ENCODE measurements at regions not wholly inside any gene's neighbourhood (a gene's known extent, or its start where the extent isn't known, plus 50 kb on each side); places are given as distances from the start of the nearest gene placed in this dataset.

GRCh38 chr10:76686201-76686600 lies 951.4 kb downstream of the KCNMA1 start:
- H3K27ac Mint-ChIP-seq: no peak overlapping the region
- DNase-seq (no peak), ATAC-seq (no peak)
- H3K27me3 Mint-ChIP-seq: no peaks in the 10 kb centered on the region
- H3K36me3 Mint-ChIP-seq (ENCODE audit: low read depth): no peaks in the 10 kb centered on the region
- POLR2A ChIA-PET: no interaction called here
- no peak overlapping the region for H3K4me3 Mint-ChIP-seq
- peaks cover 8% of the 10 kb centered on the region for H3K9me3 Mint-ChIP-seq (ENCODE audit: low read depth)
- CTCF ChIA-PET: no interaction called here
- intact Hi-C loops (cut with DNase I, micrococcal nuclease): no loop called here
- H3K4me1 Mint-ChIP-seq: no peaks in the 10 kb centered on the region

GRCh38 chr10:76684968-76685367 lies 952.6 kb downstream of the KCNMA1 start:
- Mint-ChIP-seq H3K4me3 (no peak overlapping the region), H3K4me1 (no peaks in the 10 kb centered on the region), H3K36me3 (ENCODE audit: low read depth) (no peaks in the 10 kb centered on the region), H3K27ac (no peak overlapping the region), H3K27me3 (no peaks in the 10 kb centered on the region), H3K9me3 (ENCODE audit: low read depth) (peaks cover 6% of the 10 kb centered on the region)
- ATAC-seq (no peak), DNase-seq (no peak)
- ChIA-PET CTCF (no interaction called here), POLR2A (no interaction called here)
- intact Hi-C loops (cut with DNase I, micrococcal nuclease): no loop called here

- POLR2A ChIA-PET: no interaction called here
- CTCF ChIA-PET: no interaction called here
- Mint-ChIP-seq H3K4me3 (no peak overlapping the region), H3K27me3 (peaks cover 3% of the 10 kb centered on the region), H3K27ac (no peak overlapping the region), H3K36me3 (ENCODE audit: low read depth) (no peaks in the 10 kb centered on the region), H3K9me3 (ENCODE audit: low read depth) (peaks cover 2% of the 10 kb centered on the region), H3K4me1 (no peaks in the 10 kb centered on the region)
- intact Hi-C loops (cut with DNase I, micrococcal nuclease): no loop called here
- no peak for ATAC-seq
- DNase-seq: no peak
Observed at GRCh38 chr10:76681153-76681552, 956.5 kb downstream of the KCNMA1 start.

- Mint-ChIP-seq H3K36me3 (ENCODE audit: low read depth) (no peaks in the 10 kb centered on the region), H3K4me1 (no peaks in the 10 kb centered on the region), H3K9me3 (ENCODE audit: low read depth) (peaks cover 2% of the 10 kb centered on the region), H3K27ac (no peak overlapping the region), H3K4me3 (no peak overlapping the region), H3K27me3 (peaks cover 3% of the 10 kb centered on the region)
- intact Hi-C loops (cut with DNase I, micrococcal nuclease): no loop called here
- ChIA-PET CTCF (no interaction called here), POLR2A (no interaction called here)
- no peak for DNase-seq
- no peak for ATAC-seq
Observed at GRCh38 chr10:76679030-76679429, 958.6 kb downstream of the KCNMA1 start.

- H3K27me3 Mint-ChIP-seq: peaks cover 3% of the 10 kb centered on the region
- DNase-seq: no peak
- ATAC-seq: no peak
- H3K4me1 Mint-ChIP-seq: no peaks in the 10 kb centered on the region
- ChIA-PET POLR2A (interaction anchor here (0.5 kb wide), 1 partner anchor 8 kb away, joined by 3 read pairs; no protein-coding TSS in a partner anchor), CTCF (no interaction called here)
- no peaks in the 10 kb centered on the region for H3K36me3 Mint-ChIP-seq (ENCODE audit: low read depth)
- no peak overlapping the region for H3K4me3 Mint-ChIP-seq
- intact Hi-C loops (cut with DNase I, micrococcal nuclease): no loop called here
- peaks cover 2% of the 10 kb centered on the region for H3K9me3 Mint-ChIP-seq (ENCODE audit: low read depth)
- no peak overlapping the region for H3K27ac Mint-ChIP-seq
Observed at GRCh38 chr10:76675951-76676587, 961.5 kb downstream of the KCNMA1 start.

- DNase-seq (no peak), ATAC-seq (no peak)
- POLR2A ChIA-PET: no interaction called here
- Mint-ChIP-seq H3K27ac (no peak overlapping the region), H3K4me3 (no peak overlapping the region), H3K27me3 (peaks cover 3% of the 10 kb centered on the region), H3K36me3 (ENCODE audit: low read depth) (no peaks in the 10 kb centered on the region), H3K4me1 (no peaks in the 10 kb centered on the region), H3K9me3 (ENCODE audit: low read depth) (peaks cover 2% of the 10 kb centered on the region)
- intact Hi-C loops (cut with DNase I, micrococcal nuclease): no loop called here
- CTCF ChIA-PET: no interaction called here
Observed at GRCh38 chr10:76675561-76675950, 962.1 kb downstream of the KCNMA1 start.

- POLR2A ChIA-PET: interaction anchor here (0.7 kb wide), 1 partner anchor 9 kb away, joined by 3 read pairs; no protein-coding TSS in a partner anchor
- H3K36me3 Mint-ChIP-seq (ENCODE audit: low read depth): no peaks in the 10 kb centered on the region
- ATAC-seq: no peak
- DNase-seq: no peak
- H3K4me1 Mint-ChIP-seq: no peaks in the 10 kb centered on the region
- H3K9me3 Mint-ChIP-seq (ENCODE audit: low read depth): no peaks in the 10 kb centered on the region
- no peak overlapping the region for H3K4me3 Mint-ChIP-seq
- no peak overlapping the region for H3K27ac Mint-ChIP-seq
- CTCF ChIA-PET: no interaction called here
- intact Hi-C loops (cut with DNase I, micrococcal nuclease): no loop called here
- H3K27me3 Mint-ChIP-seq: peaks cover 2% of the 10 kb centered on the region
Observed at GRCh38 chr10:76667408-76668370, 969.9 kb downstream of the KCNMA1 start.

GRCh38 chr10:76666891-76667290 lies 970.7 kb downstream of the KCNMA1 start:
- DNase-seq (no peak), ATAC-seq (no peak)
- no peaks in the 10 kb centered on the region for H3K36me3 Mint-ChIP-seq (ENCODE audit: low read depth)
- peaks cover 2% of the 10 kb centered on the region for H3K27me3 Mint-ChIP-seq
- ChIA-PET CTCF (no interaction called here), POLR2A (no interaction called here)
- no peaks in the 10 kb centered on the region for H3K4me1 Mint-ChIP-seq
- intact Hi-C loops (cut with DNase I, micrococcal nuclease): no loop called here
- no peak overlapping the region for H3K27ac Mint-ChIP-seq
- no peaks in the 10 kb centered on the region for H3K9me3 Mint-ChIP-seq (ENCODE audit: low read depth)
- H3K4me3 Mint-ChIP-seq: no peak overlapping the region

- H3K27me3 Mint-ChIP-seq: peaks cover 2% of the 10 kb centered on the region
- no peak overlapping the region for H3K4me3 Mint-ChIP-seq
- no peak for ATAC-seq
- intact Hi-C loops (cut with DNase I, micrococcal nuclease): no loop called here
- no peak for DNase-seq
- no peaks in the 10 kb centered on the region for H3K4me1 Mint-ChIP-seq
- H3K27ac Mint-ChIP-seq: no peak overlapping the region
- no peaks in the 10 kb centered on the region for H3K36me3 Mint-ChIP-seq (ENCODE audit: low read depth)
- CTCF ChIA-PET: no interaction called here
- H3K9me3 Mint-ChIP-seq (ENCODE audit: low read depth): peaks cover 1% of the 10 kb centered on the region
- POLR2A ChIA-PET: no interaction called here
Observed at GRCh38 chr10:76665029-76665428, 972.6 kb downstream of the KCNMA1 start.

- no peak for DNase-seq
- Mint-ChIP-seq H3K36me3 (ENCODE audit: low read depth) (no peaks in the 10 kb centered on the region), H3K27me3 (peaks cover 3% of the 10 kb centered on the region), H3K27ac (no peak overlapping the region), H3K4me3 (no peak overlapping the region), H3K9me3 (ENCODE audit: low read depth) (peaks cover 2% of the 10 kb centered on the region), H3K4me1 (no peaks in the 10 kb centered on the region)
- ChIA-PET POLR2A (no interaction called here), CTCF (interaction anchor here (0.6 kb wide), 1 partner anchor 238 kb away, joined by 3 read pairs; no protein-coding TSS in a partner anchor)
- intact Hi-C loops (cut with DNase I, micrococcal nuclease): no loop called here
- ATAC-seq: no peak
Observed at GRCh38 chr10:76657337-76658012, 980.1 kb downstream of the KCNMA1 start.

GRCh38 chr10:76651154-76651553 lies 986.5 kb downstream of the KCNMA1 start:
- no peak for DNase-seq
- Mint-ChIP-seq H3K9me3 (ENCODE audit: low read depth) (no peaks in the 10 kb centered on the region), H3K27ac (no peak overlapping the region), H3K4me3 (no peak overlapping the region), H3K27me3 (peaks cover 3% of the 10 kb centered on the region), H3K4me1 (no peaks in the 10 kb centered on the region), H3K36me3 (ENCODE audit: low read depth) (no peaks in the 10 kb centered on the region)
- ChIA-PET POLR2A (no interaction called here), CTCF (no interaction called here)
- ATAC-seq: no peak
- intact Hi-C loops (cut with DNase I, micrococcal nuclease): no loop called here

- Mint-ChIP-seq H3K4me1 (no peaks in the 10 kb centered on the region), H3K27me3 (peaks cover 3% of the 10 kb centered on the region), H3K36me3 (ENCODE audit: low read depth) (no peaks in the 10 kb centered on the region), H3K4me3 (no peak overlapping the region), H3K27ac (no peak overlapping the region), H3K9me3 (ENCODE audit: low read depth) (no peaks in the 10 kb centered on the region)
- intact Hi-C loops (cut with DNase I, micrococcal nuclease): no loop called here
- ChIA-PET CTCF (no interaction called here), POLR2A (no interaction called here)
- no peak for ATAC-seq
- DNase-seq: no peak
Observed at GRCh38 chr10:76649723-76650127, 987.9 kb downstream of the KCNMA1 start.
